Prostate gland (tissue), 2 donors: ENCODE measurements at regions not wholly inside any gene's neighbourhood (a gene's known extent, or its start where the extent isn't known, plus 50 kb on each side); places are given as distances from the start of the nearest gene placed in this dataset.

Experiments used
- DNase-seq: peaks from one replicate; pipeline ENCODE4 v3.0.0-alpha.2; 2019; ENCODE audit warnings: low spot score
- H3K27ac ChIP-seq, 2 donors: fragments of 200-600 bp; sonication (generic); 2 replicates each; pipeline ENCODE4 v1.5.1; 2017 to 2019
- H3K27me3 ChIP-seq: fragments of 200-600 bp; sonication (generic); replicated peaks from 2 replicates; pipeline ENCODE4 v1.5.1; 2019; ENCODE audit not compliant: insufficient read depth
- H3K36me3 ChIP-seq, 2 donors: fragments of 200-600 bp; sonication (generic); 1 replicate in 1 of 2; 2 replicates in 1 of 2; pipeline versions ENCODE4 v1.5.1 to v1.8.1; 2017 to 2019
- H3K4me1 ChIP-seq: fragments of 200-600 bp; sonication (generic); replicated peaks from 2 replicates; pipeline ENCODE4 v1.5.1; 2019
- H3K4me3 ChIP-seq, 2 donors: fragments of 200-600 bp; sonication (generic); 2 replicates each; pipeline ENCODE4 v1.5.1; 2017 to 2019
- H3K9me3 ChIP-seq: fragments of 200-600 bp; sonication (generic); 2 replicates; pipeline ENCODE4 v1.5.1; 2017
- CTCF ChIP-seq, 4 experiments: fragments of 200-600 bp in 2 of 4; fragments of 450-650 bp in 2 of 4; sonication (generic) in 2 of 4; IDR thresholded peaks; 1 replicate in 3 of 4; 2 replicates in 1 of 4; pipeline ENCODE4 v1.5.1; 2016 to 2019; ENCODE audit warnings: antibody characterized with exemption in 4 of 4, mild to moderate bottlenecking in 2 of 4, moderate library complexity in 2 of 4
- POLR2A ChIP-seq: fragments of 450-650 bp; IDR thresholded peaks from one replicate; pipeline ENCODE4 v1.6.1; 2016; ENCODE audit warnings: antibody characterized with exemption, mild to moderate bottlenecking
- POLR2AphosphoS5 ChIP-seq: sonication (generic); formaldehyde crosslinking; IDR thresholded peaks from one replicate; pipeline ENCODE4 v1.6.1; 2017; ENCODE audit warnings: antibody characterized with exemption
- WGBS: methylation state at CpG from one replicate; pipeline ENCODE4 v1.1.5; 2018; 5-methylcytosine and 5-hydroxymethylcytosine counted together
- intact Hi-C: fragments of 100-400 bp; cut with DNase I; formaldehyde crosslinking; loops from one replicate; pipeline ENCODE4 v1.14.2; 2022

GRCh38 chrX:10744007-10744406, 123.6 kb upstream of the MID1 start:
- Histone ChIP-seq H3K36me3 (no peaks in the 10 kb centered on the region), H3K9me3 (no peaks in the 10 kb centered on the region), H3K4me1 (no peaks in the 10 kb centered on the region), H3K4me3 (no peak overlapping the region), H3K27me3 (no peaks in the 10 kb centered on the region), H3K27ac (no peak overlapping the region)
- WGBS: 66% methylated on average over 2 of the region's 2 CpGs
- intact Hi-C loops: no loop called here
- no peak for TF ChIP-seq CTCF (IDR thresholded peaks at IDR 0.05)
- TF ChIP-seq POLR2AphosphoS5: no peak
- TF ChIP-seq POLR2A: no peak
- no peak for DNase-seq

GRCh38 chrX:10747975-10748374, 127.6 kb upstream of the MID1 start:
- no peak for TF ChIP-seq POLR2A
- no peak for TF ChIP-seq POLR2AphosphoS5
- no peak for TF ChIP-seq CTCF (IDR thresholded peaks at IDR 0.05)
- H3K4me3 ChIP-seq: no peak overlapping the region
- H3K9me3 ChIP-seq: no peaks in the 10 kb centered on the region
- H3K27ac ChIP-seq: no peak overlapping the region
- no peaks in the 10 kb centered on the region for H3K36me3 ChIP-seq
- WGBS: 80% methylated on average over 1 of the region's 1 CpG
- no peaks in the 10 kb centered on the region for H3K27me3 ChIP-seq
- no peak for DNase-seq
- no peaks in the 10 kb centered on the region for H3K4me1 ChIP-seq
- intact Hi-C loops: no loop called here

- H3K27ac ChIP-seq: no peak overlapping the region
- H3K27me3 ChIP-seq: no peaks in the 10 kb centered on the region
- intact Hi-C loops: no loop called here
- WGBS: 93% methylated on average over 3 of the region's 3 CpGs
- H3K9me3 ChIP-seq: no peaks in the 10 kb centered on the region
- no peak overlapping the region for H3K4me3 ChIP-seq
- DNase-seq: no peak
- TF ChIP-seq POLR2A: no peak
- TF ChIP-seq CTCF (IDR thresholded peaks at IDR 0.05): no peak
- TF ChIP-seq POLR2AphosphoS5: no peak
- no peaks in the 10 kb centered on the region for H3K36me3 ChIP-seq
- no peaks in the 10 kb centered on the region for H3K4me1 ChIP-seq
Observed at GRCh38 chrX:10749113-10749512, 128.7 kb upstream of the MID1 start.

GRCh38 chrX:10750581-10750980, 130.2 kb upstream of the MID1 start:
- Histone ChIP-seq H3K36me3 (no peaks in the 10 kb centered on the region), H3K4me1 (no peaks in the 10 kb centered on the region), H3K4me3 (no peak overlapping the region), H3K9me3 (no peaks in the 10 kb centered on the region), H3K27ac (no peak overlapping the region), H3K27me3 (no peaks in the 10 kb centered on the region)
- intact Hi-C loops: no loop called here
- WGBS: 94% methylated on average over 7 of the region's 7 CpGs
- TF ChIP-seq CTCF (IDR thresholded peaks at IDR 0.05) (no peak), POLR2AphosphoS5 (no peak), POLR2A (no peak)
- DNase-seq: no peak

- Histone ChIP-seq H3K27ac (no peak overlapping the region), H3K36me3 (no peaks in the 10 kb centered on the region), H3K27me3 (no peaks in the 10 kb centered on the region), H3K9me3 (no peaks in the 10 kb centered on the region), H3K4me3 (no peak overlapping the region), H3K4me1 (no peaks in the 10 kb centered on the region)
- WGBS: 90% methylated on average over 3 of the region's 3 CpGs
- no peak for TF ChIP-seq POLR2AphosphoS5
- TF ChIP-seq CTCF (IDR thresholded peaks at IDR 0.05): no peak
- no peak for TF ChIP-seq POLR2A
- no peak for DNase-seq
- intact Hi-C loops: no loop called here
Observed at GRCh38 chrX:10753116-10753515, 132.7 kb upstream of the MID1 start.
